ENCODE measurements at regions not wholly inside any gene's neighbourhood (a gene's known extent, or its start where the extent isn't known, plus 50 kb on each side); places are given as distances from the start of the nearest gene placed in this dataset.

GRCh38 chr14:104353221-104353920 is 215.0 kb downstream of the KIF26A start:
- no peak for ATAC-seq
- peaks cover 5% of the 10 kb centered on the region; the same call in 1 of the 2 replicates for H3K36me3 Mint-ChIP-seq
- peaks cover 16% of the 10 kb centered on the region for H3K9me3 Mint-ChIP-seq
- POLR2A ChIA-PET: no interaction called here
- CTCF ChIA-PET: no interaction called here
- no peak for DNase-seq (ENCODE audit: low spot score)
- TF ChIP-seq RELA (CRISPR knock-in tag; IDR thresholded peaks at IDR 0.05; ENCODE audit: borderline replicate concordance): no peak
- H3K4me3 Mint-ChIP-seq: no peak overlapping the region
- no peaks in the 10 kb centered on the region for H3K4me1 Mint-ChIP-seq
- H3K27ac Mint-ChIP-seq: no peak overlapping the region
- no peaks in the 10 kb centered on the region for H3K27me3 Mint-ChIP-seq (ENCODE audit: low read depth)

DNA sequence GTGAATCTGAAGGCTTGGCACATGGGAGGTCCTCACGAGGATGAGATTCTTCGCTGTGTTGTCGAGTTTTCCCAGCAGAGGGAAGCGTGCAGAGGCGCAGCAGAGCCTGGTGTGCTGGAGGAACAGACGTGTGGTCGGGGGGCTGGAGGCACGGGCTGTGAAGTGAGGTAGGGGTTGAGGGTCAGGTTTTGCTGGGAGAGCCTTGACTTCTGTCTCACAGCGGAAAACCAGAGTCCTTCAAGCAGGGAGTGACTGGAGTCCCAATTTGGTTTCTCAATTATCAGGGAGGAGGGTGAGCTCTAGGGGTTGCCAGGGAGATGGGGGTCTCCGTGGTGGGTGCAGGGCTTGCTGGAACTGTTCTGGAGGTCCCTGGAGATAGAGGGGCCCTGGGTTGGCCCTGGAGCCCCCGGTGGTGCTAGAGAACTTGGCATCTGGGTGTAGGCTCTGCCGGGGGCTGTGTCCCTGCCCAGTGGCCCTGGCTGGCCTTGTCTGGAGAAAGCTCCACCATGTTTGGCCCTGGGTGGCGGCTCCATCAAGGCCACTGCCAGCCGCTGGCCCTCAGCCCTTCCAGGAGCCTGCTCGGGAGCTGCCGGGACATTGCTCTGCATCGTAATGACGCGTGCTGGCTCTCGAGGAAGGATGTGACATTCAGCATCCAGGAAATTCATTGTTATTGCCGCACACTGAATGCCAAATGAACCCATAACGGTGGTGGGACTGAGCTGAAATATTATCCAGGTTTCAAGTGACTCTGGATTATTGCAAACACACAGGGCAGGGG is 215.7 kb downstream of the KIF26A start:
- TF ChIP-seq, protein P1, sequence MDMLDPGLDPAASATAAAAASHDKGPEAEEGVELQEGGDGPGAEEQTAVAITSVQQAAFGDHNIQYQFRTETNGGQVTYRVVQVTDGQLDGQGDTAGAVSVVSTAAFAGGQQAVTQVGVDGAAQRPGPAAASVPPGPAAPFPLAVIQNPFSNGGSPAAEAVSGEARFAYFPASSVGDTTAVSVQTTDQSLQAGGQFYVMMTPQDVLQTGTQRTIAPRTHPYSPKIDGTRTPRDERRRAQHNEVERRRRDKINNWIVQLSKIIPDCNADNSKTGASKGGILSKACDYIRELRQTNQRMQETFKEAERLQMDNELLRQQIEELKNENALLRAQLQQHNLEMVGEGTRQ (CRISPR knock-in tag; IDR thresholded peaks at IDR 0.05): no peak
- TF ChIP-seq ZNF416 (CRISPR knock-in tag; IDR thresholded peaks at IDR 0.05) (no peak), NFYB (CRISPR knock-in tag; conservative IDR thresholded peaks at IDR 0.05; ENCODE audit: low read depth) (no peak), ZBTB21 (CRISPR knock-in tag; IDR thresholded peaks at IDR 0.05; ENCODE audit: borderline replicate concordance) (no peak), SOX15 (CRISPR knock-in tag; IDR thresholded peaks at IDR 0.05) (no peak), CREM (CRISPR knock-in tag; IDR thresholded peaks at IDR 0.05) (no peak), ZNF121 (CRISPR knock-in tag; IDR thresholded peaks at IDR 0.05) (no peak), TEAD1 (CRISPR knock-in tag; IDR thresholded peaks at IDR 0.05) (no peak), CBFB (CRISPR knock-in tag; IDR thresholded peaks at IDR 0.05; ENCODE audit: low read depth) (no peak), SMAD4 (CRISPR knock-in tag; IDR thresholded peaks at IDR 0.05) (no peak), ZNF263 (CRISPR knock-in tag; IDR thresholded peaks at IDR 0.05; ENCODE audit: low read depth) (no peak), KAT7 (CRISPR knock-in tag; IDR thresholded peaks at IDR 0.05; ENCODE audit: borderline replicate concordance) (no peak), ZNF396 (CRISPR knock-in tag; IDR thresholded peaks at IDR 0.05; ENCODE audit: borderline replicate concordance) (no peak), ZNF138 (CRISPR knock-in tag; conservative IDR thresholded peaks at IDR 0.05) (no peak)
- TF ChIP-seq, protein P2, sequence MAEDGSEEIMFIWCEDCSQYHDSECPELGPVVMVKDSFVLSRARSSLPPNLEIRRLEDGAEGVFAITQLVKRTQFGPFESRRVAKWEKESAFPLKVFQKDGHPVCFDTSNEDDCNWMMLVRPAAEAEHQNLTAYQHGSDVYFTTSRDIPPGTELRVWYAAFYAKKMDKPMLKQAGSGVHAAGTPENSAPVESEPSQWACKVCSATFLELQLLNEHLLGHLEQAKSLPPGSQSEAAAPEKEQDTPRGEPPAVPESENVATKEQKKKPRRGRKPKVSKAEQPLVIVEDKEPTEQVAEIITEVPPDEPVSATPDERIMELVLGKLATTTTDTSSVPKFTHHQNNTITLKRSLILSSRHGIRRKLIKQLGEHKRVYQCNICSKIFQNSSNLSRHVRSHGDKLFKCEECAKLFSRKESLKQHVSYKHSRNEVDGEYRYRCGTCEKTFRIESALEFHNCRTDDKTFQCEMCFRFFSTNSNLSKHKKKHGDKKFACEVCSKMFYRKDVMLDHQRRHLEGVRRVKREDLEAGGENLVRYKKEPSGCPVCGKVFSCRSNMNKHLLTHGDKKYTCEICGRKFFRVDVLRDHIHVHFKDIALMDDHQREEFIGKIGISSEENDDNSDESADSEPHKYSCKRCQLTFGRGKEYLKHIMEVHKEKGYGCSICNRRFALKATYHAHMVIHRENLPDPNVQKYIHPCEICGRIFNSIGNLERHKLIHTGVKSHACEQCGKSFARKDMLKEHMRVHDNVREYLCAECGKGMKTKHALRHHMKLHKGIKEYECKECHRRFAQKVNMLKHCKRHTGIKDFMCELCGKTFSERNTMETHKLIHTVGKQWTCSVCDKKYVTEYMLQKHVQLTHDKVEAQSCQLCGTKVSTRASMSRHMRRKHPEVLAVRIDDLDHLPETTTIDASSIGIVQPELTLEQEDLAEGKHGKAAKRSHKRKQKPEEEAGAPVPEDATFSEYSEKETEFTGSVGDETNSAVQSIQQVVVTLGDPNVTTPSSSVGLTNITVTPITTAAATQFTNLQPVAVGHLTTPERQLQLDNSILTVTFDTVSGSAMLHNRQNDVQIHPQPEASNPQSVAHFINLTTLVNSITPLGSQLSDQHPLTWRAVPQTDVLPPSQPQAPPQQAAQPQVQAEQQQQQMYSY (CRISPR knock-in tag; IDR thresholded peaks at IDR 0.05): no peak
- TF ChIP-seq, protein P3, sequence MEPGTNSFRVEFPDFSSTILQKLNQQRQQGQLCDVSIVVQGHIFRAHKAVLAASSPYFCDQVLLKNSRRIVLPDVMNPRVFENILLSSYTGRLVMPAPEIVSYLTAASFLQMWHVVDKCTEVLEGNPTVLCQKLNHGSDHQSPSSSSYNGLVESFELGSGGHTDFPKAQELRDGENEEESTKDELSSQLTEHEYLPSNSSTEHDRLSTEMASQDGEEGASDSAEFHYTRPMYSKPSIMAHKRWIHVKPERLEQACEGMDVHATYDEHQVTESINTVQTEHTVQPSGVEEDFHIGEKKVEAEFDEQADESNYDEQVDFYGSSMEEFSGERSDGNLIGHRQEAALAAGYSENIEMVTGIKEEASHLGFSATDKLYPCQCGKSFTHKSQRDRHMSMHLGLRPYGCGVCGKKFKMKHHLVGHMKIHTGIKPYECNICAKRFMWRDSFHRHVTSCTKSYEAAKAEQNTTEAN (CRISPR knock-in tag; IDR thresholded peaks at IDR 0.05): no peak
- TF ChIP-seq, protein P4, sequence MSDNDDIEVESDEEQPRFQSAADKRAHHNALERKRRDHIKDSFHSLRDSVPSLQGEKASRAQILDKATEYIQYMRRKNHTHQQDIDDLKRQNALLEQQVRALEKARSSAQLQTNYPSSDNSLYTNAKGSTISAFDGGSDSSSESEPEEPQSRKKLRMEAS (CRISPR knock-in tag; IDR thresholded peaks at IDR 0.05): no peak
- TF ChIP-seq, protein P5, sequence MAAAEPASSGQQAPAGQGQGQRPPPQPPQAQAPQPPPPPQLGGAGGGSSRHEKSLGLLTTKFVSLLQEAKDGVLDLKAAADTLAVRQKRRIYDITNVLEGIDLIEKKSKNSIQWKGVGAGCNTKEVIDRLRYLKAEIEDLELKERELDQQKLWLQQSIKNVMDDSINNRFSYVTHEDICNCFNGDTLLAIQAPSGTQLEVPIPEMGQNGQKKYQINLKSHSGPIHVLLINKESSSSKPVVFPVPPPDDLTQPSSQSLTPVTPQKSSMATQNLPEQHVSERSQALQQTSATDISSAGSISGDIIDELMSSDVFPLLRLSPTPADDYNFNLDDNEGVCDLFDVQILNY (CRISPR knock-in tag; IDR thresholded peaks at IDR 0.05): no peak
- Mint-ChIP-seq H3K27me3 (ENCODE audit: low read depth) (no peaks in the 10 kb centered on the region), H3K9me3 (peaks cover 16% of the 10 kb centered on the region), H3K4me1 (no peaks in the 10 kb centered on the region), H3K4me3 (no peak overlapping the region), H3K36me3 (peaks cover 5% of the 10 kb centered on the region; the same call in 1 of the 2 replicates), H3K27ac (no peak overlapping the region)
- ATAC-seq (no peak), DNase-seq (ENCODE audit: low spot score) (no peak)
- ChIA-PET CTCF (interaction anchor here (0.8 to 3.6 kb wide), 4 partner anchors 12 to 260 kb away, joined by 3 to 22 read pairs (median 3); no protein-coding TSS in a partner anchor), POLR2A (no interaction called here)

Data from WTC11 (cell line).